Adrenal gland (tissue), 5 donors: ENCODE measurements at regions not wholly inside any gene's neighbourhood (a gene's known extent, or its start where the extent isn't known, plus 50 kb on each side); places are given as distances from the start of the nearest gene placed in this dataset.

ENCODE experiments used
- CTCF ChIP-seq, 6 experiments: fragments of 450-650 bp in 4 of 6; fragments of 200-600 bp in 2 of 6; sonication (generic) in 1 of 6; IDR thresholded peaks; 1 replicate in 5 of 6; 2 replicates in 1 of 6; pipeline versions ENCODE4 v1.5.1 to v1.8.0; 2016 to 2021; ENCODE audit warnings: antibody characterized with exemption in 6 of 6, mild to moderate bottlenecking in 2 of 6, moderate library complexity in 1 of 6
- POLR2A ChIP-seq, 2 donors: fragments of 450-650 bp; IDR thresholded peaks; one replicate each; pipeline ENCODE4 v1.6.1; 2017; ENCODE audit warnings: antibody characterized with exemption in 2 of 2, mild to moderate bottlenecking in 2 of 2, moderate library complexity in 1 of 2
- donor health status: DM: no; HTN: no; CAD: no.

DNA sequence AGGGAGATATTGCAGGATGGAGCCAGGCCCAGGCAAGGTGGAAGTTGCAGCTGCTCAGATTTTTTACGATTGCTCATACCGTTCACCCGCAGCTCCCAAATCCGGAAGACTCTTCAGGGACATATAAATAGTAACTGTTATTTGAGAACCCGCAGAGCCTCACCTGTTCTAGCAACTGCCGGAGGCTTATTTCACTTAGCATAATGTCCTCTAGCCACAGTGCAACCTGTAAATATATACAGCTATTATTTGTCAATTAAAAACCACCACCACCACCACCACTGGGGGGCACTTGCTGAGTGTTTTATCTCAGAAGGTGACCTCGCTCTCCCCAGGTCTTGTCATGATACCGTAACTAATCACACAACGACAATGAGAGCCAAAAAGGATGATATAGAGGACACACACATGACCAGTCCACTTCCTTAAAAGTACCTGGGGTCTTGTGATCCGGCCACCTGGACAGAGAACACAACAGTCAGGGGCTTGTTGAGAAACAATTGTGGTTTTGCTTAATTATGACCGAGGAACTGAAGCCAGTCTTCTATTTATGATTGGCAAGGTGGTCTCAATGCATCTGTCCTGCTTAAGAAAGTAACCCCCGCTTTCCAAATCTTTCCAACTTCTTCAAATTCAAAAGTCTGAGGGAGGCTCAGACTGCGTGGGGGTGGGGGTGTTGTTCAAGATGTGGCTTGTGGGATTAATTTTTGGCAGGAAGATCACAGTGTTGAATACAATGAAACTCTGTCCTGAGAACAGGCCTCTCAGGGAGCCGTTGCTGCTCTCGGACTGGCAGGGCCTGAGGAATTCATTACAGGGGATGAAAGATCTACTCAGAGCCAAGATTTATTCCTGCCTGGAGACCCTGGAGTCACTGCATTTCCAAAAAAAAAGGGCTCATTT lies 72.3 kb upstream of the PRNP start:
- TF ChIP-seq CTCF (IDR thresholded peaks at IDR 0.05) (peak in 5 of 6 experiments; percentile 6 to 49 (median 40)), POLR2A (IDR thresholded peaks at IDR 0.05) (no peak)
